HUES64 (cell line): ENCODE measurements at regions not wholly inside any gene's neighbourhood (a gene's known extent, or its start where the extent isn't known, plus 50 kb on each side); places are given as distances from the start of the nearest gene placed in this dataset.
A peak's percentile ranks its signal among the peaks of the same experiment; 100 is the strongest.
"Not testable (repeated sequence)": the region's sequence is repeated elsewhere in the genome, so short reads cannot be mapped to it uniquely, and the experiment has no call there.

Experiments used
- H3K27ac ChIP-seq: 2 replicates; pipeline ENCODE4 v1.7.0; 2013; ENCODE audit warnings: low read depth, low read length, inconsistent platforms
- H3K27me3 ChIP-seq: 2 replicates; pipeline ENCODE4 v1.6.1; 2013; ENCODE audit warnings: mild to moderate bottlenecking, low read length; ENCODE audit not compliant: insufficient read depth
- H3K36me3 ChIP-seq: 2 replicates; pipeline ENCODE4 v1.6.1; 2013; ENCODE audit warnings: mild to moderate bottlenecking, low read length; ENCODE audit not compliant: insufficient read depth
- H3K4me1 ChIP-seq: 2 replicates; pipeline ENCODE4 v1.6.1; 2013; ENCODE audit warnings: mild to moderate bottlenecking, low read length, moderate library complexity; ENCODE audit not compliant: insufficient read depth
- H3K4me3 ChIP-seq: 2 replicates; pipeline ENCODE4 v1.5.1; 2013; ENCODE audit warnings: mild to moderate bottlenecking, low read length, moderate library complexity
- H3K9ac ChIP-seq: 2 replicates; pipeline ENCODE4 v1.6.1; 2013; ENCODE audit warnings: mild to moderate bottlenecking, low read depth, low read length
- H3K9me3 ChIP-seq: 2 replicates; pipeline ENCODE4 v1.6.1; 2013; ENCODE audit warnings: low read depth, low read length; ENCODE audit not compliant: insufficient read depth
- WGBS: fragments of 150-250, 120-280 bp; methylation state at CpG from one replicate; pipeline ENCODE4 v1.1.7; 2013; ENCODE audit warnings: missing lambda C conversion rate; 5-methylcytosine and 5-hydroxymethylcytosine counted together

DNA sequence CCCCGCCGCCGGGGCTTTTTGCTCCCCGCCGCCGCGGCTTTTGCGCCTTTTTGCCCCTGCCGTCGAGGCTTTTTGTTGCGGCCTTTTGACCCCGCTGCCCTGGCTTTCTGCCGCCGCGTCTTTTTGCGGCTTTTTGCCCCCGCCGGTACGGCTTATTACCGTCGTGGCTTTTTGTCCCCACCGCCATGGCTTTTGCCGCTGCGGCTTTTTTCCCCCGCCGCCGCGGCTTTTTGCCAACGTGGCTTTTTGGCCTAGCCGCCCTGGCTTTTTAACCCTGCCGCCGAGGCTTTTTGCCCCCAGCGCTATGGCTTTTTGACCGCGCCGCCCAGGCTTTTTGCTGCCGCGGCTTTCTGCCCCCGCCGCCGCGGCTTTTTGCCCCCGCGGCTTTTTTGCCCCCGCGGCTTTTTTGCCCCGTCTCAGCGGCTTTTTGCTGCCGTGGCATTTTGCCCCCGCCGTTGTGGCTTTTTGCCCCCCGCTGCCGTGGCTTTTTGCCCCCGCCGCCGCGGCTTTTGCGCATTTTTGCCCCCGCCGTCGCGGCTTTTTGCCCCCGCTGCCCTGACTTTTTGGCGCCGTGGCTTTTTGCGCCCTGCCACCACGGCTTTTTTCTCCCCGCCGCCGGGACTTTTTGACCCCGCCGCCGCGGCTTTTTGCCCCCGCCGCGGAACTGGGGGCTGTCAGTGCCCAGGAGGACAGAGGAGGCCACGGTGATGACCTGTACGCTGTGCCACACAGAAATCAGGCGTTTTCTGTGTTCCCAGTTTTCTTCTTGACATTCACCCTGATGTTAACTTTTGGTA is 4828.5 kb upstream of the OR11H1 start:
- WGBS = 92% methylated on average over 70 of the region's 80 CpGs
- not testable (repeated sequence) for H3K4me1 ChIP-seq, H3K4me3 ChIP-seq, H3K9ac ChIP-seq, H3K36me3 ChIP-seq, H3K27me3 ChIP-seq, H3K9me3 ChIP-seq, H3K27ac ChIP-seq

GRCh38 chr22:10708175-10708574 is 4819.8 kb upstream of the OR11H1 start:
- WGBS = no CpG with 5 or more reads among the region's 3 CpGs
- peaks cover 34% of the 10 kb centered on the region for H3K9me3 ChIP-seq
- H3K27me3 ChIP-seq, H3K27ac ChIP-seq, H3K36me3 ChIP-seq, H3K9ac ChIP-seq, H3K4me3 ChIP-seq, H3K4me1 ChIP-seq: not testable (repeated sequence)

DNA sequence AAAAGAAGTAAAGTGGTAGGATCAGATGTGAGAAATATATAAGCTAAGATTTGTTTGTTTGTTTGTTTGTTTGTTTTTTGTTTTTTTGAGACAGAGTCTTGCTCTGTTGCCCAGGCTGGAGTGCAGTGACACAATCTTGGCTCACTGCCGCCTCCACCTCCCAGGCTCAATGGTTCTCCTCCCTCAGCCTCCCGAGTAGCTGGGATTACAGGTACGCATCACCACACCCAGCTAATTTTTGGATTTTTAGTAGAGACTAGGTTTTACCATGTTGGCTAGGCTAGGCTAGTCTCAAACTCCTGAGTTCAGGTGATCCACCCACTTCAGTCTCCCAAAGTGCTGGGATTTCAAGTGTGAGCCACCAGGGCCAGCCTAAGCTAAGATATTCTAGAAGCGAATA is 4817.1 kb upstream of the OR11H1 start:
- not testable (repeated sequence) for H3K27me3 ChIP-seq, H3K27ac ChIP-seq, H3K4me3 ChIP-seq, H3K9ac ChIP-seq, H3K36me3 ChIP-seq, H3K4me1 ChIP-seq
- 60% methylated on average over 4 of the region's 4 CpGs for WGBS
- H3K9me3 ChIP-seq = peaks cover 58% of the 10 kb centered on the region

- not testable (repeated sequence) for H3K36me3 ChIP-seq, H3K9ac ChIP-seq, H3K27me3 ChIP-seq, H3K27ac ChIP-seq, H3K4me1 ChIP-seq
- Histone ChIP-seq H3K4me3 (peak overlapping the region; percentile 3; the same call in 1 of the 2 replicates), H3K9me3 (peaks cover 85% of the 10 kb centered on the region)
- WGBS = 67% methylated on average over 9 of the region's 9 CpGs
These were observed 4805.2 kb upstream of the OR11H1 start for GRCh38 chr22:10722804-10723203.

- not testable (repeated sequence) for H3K9ac ChIP-seq, H3K36me3 ChIP-seq, H3K27ac ChIP-seq, H3K4me3 ChIP-seq, H3K27me3 ChIP-seq, H3K4me1 ChIP-seq
- 73% methylated on average over 8 of the region's 8 CpGs for WGBS
- peaks cover 87% of the 10 kb centered on the region for H3K9me3 ChIP-seq
These were observed 4804.0 kb upstream of the OR11H1 start for GRCh38 chr22:10723966-10724365.

DNA sequence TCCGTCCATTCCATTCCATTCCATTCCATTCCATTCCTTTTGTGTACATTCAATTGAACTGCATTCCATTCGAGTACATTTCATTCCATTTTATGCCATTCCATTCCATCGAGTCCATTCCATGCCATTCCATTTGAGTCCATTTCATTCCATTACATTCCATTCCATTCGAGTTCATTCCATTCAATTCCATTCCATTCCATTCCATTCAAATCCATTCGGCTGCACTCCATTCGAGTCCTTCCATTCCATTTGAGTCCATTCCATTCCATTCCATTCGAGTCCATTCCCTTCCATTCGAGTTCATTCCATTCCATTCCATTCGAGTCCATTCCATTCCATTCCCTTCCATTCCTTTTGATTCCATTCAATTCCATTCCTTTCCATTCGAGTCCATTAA is 4800.6 kb upstream of the OR11H1 start:
- Histone ChIP-seq H3K36me3 (no peaks in the 10 kb centered on the region), H3K9ac (no peak overlapping the region), H3K27me3 (no peaks in the 10 kb centered on the region), H3K9me3 (peaks cover 87% of the 10 kb centered on the region), H3K27ac (no peak overlapping the region), H3K4me1 (no peaks in the 10 kb centered on the region), H3K4me3 (peak overlapping the region; percentile 2; the same call in 1 of the 2 replicates)
- 67% methylated on average over 10 of the region's 10 CpGs for WGBS

GRCh38 chr22:10729979-10730378 is 4798.0 kb upstream of the OR11H1 start:
- peak overlapping the region; percentile 1; the same call in 1 of the 2 replicates for H3K4me3 ChIP-seq
- not testable (repeated sequence) for H3K27me3 ChIP-seq, H3K36me3 ChIP-seq, H3K4me1 ChIP-seq, H3K9ac ChIP-seq, H3K27ac ChIP-seq
- 53% methylated on average over 5 of the region's 5 CpGs for WGBS
- H3K9me3 ChIP-seq = peaks cover 91% of the 10 kb centered on the region

DNA sequence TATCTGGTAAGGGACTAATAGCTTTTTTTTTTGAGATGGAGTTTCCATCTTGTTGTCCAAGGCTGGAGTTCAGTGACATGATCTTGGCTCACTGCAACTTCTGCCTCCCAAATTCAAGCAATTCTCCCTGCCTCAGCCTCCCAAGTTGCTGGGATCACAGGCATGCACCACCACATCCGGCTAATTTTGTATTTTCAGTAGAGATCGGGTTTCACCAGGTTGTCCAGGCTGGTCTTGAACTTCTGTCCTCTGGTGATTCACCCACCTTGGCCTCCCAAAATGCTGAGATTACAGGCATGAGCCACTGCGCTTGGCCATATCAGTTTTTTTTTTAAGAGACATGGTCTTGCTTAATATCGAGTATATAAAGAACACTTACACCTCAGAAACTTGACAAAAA is 4797.3 kb upstream of the OR11H1 start:
- Histone ChIP-seq H3K4me3 (0 out of 2 replicates have a peak overlapping the region, but pooled peaks have one; percentile 8), H3K9me3 (peaks cover 92% of the 10 kb centered on the region)
- not testable (repeated sequence) for H3K4me1 ChIP-seq, H3K27me3 ChIP-seq, H3K27ac ChIP-seq, H3K36me3 ChIP-seq, H3K9ac ChIP-seq
- 88% methylated on average over 4 of the region's 4 CpGs for WGBS

DNA sequence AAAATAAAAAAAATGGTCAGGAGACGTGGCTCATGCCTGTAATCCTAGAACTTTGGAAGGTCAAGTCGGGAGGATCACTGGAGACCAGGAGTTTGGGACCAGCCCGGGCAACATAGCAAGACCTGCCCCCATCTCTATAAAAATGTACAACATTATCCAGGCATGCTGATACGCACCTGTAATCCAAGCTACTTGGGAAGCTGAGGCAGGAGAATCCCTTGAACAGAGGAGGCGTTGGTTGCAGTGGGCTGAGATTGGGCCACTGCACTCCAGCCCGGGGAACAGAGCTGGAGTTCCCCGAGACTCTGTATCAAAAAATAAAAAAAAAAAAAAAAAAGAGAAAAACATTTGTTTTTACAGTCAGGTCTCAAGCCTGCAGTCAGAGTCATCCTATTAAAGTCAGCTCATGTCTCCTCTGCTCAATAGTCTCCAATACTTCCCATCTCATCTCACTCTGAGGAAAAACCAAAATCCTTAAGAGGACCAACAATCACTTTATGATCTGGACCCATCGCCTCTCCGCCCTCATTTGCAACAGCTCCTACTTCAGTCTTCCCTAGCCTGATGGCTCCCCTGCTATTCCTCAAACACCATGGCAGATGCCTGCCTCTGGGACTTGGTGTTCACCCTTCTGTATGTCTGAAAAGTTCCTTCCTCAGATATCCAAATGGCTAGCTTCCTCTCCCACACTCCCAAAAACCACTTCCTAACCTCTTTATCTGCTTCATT is 4796.6 kb upstream of the OR11H1 start:
- H3K4me3 ChIP-seq, H3K27ac ChIP-seq, H3K9ac ChIP-seq, H3K36me3 ChIP-seq, H3K27me3 ChIP-seq, H3K4me1 ChIP-seq: not testable (repeated sequence)
- peaks cover 96% of the 10 kb centered on the region for H3K9me3 ChIP-seq
- WGBS = 73% methylated on average over 9 of the region's 9 CpGs

DNA sequence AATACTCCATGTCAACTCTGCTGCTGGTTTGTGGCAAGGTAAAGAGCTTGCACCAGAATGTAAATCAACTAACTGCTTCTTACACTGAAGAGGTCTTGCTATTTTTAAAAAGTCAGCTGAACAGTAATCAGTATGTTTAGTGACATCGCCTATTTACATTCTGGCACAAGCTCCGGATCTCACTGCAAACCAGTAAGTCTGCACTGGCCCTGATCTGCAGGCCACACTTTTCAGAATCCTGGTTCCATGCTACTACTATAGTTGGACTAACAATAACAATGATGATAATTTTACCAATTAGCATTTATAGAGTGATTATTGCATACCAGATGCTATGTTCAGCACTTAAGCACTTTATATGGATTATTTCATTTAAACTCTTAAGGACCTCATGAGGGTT is 4792.9 kb upstream of the OR11H1 start:
- 73% methylated on average over 2 of the region's 2 CpGs for WGBS
- H3K27ac ChIP-seq, H3K4me3 ChIP-seq, H3K36me3 ChIP-seq, H3K27me3 ChIP-seq, H3K9ac ChIP-seq, H3K4me1 ChIP-seq: not testable (repeated sequence)
- peaks cover 92% of the 10 kb centered on the region for H3K9me3 ChIP-seq

GRCh38 chr22:10736879-10737278 is 4791.1 kb upstream of the OR11H1 start:
- H3K36me3 ChIP-seq, H3K9ac ChIP-seq, H3K4me3 ChIP-seq, H3K27me3 ChIP-seq, H3K4me1 ChIP-seq, H3K27ac ChIP-seq: not testable (repeated sequence)
- no CpG with 5 or more reads among the region's 2 CpGs for WGBS
- peaks cover 90% of the 10 kb centered on the region for H3K9me3 ChIP-seq
